Small intestine (tissue), 7 donors: ENCODE measurements at regions not wholly inside any gene's neighbourhood (a gene's known extent, or its start where the extent isn't known, plus 50 kb on each side); places are given as distances from the start of the nearest gene placed in this dataset.

Source experiments
- DNase-seq, 2 donors: peaks; one replicate each; pipeline versions ENCODE4 v3.0.0 to v3.0.0-alpha.2; 2013
- FAIRE-seq: peaks from 2 replicates; lab custom pipeline; 2012; peaks lifted over from hg19 to GRCh38; lab: Jason Lieb, UNC
- H3K27ac ChIP-seq, 3 donors: one replicate each; pipeline ENCODE4 v1.5.1; 2013; ENCODE audit warnings: low read length in 2 of 3, mild to moderate bottlenecking in 2 of 3, control low read depth in 1 of 3, inconsistent platforms in 1 of 3, low read depth in 1 of 3, moderate library complexity in 1 of 3
- H3K27me3 ChIP-seq, 3 donors: one replicate each; pipeline ENCODE4 v1.6.1; 2013; ENCODE audit warnings: low read length in 3 of 3, inconsistent platforms in 1 of 3; ENCODE audit not compliant: control insufficient read depth in 3 of 3, insufficient read depth in 3 of 3
- H3K36me3 ChIP-seq, 3 donors: one replicate each; pipeline ENCODE4 v1.6.1; 2013; ENCODE audit warnings: low read length in 3 of 3, inconsistent platforms in 1 of 3, low read depth in 1 of 3, mild to moderate bottlenecking in 1 of 3, moderate library complexity in 1 of 3; ENCODE audit not compliant: control insufficient read depth in 3 of 3, insufficient read depth in 2 of 3
- H3K4me1 ChIP-seq, 3 donors: one replicate each; pipeline ENCODE4 v1.6.1; 2013; ENCODE audit warnings: low read length in 2 of 3, inconsistent platforms in 1 of 3, low read depth in 1 of 3, mild to moderate bottlenecking in 1 of 3, moderate library complexity in 1 of 3; ENCODE audit not compliant: control insufficient read depth in 3 of 3, insufficient read depth in 2 of 3
- H3K4me3 ChIP-seq, 3 donors: one replicate each; pipeline ENCODE4 v1.5.1; 2013; ENCODE audit warnings: low read length in 3 of 3, control low read depth in 1 of 3, inconsistent platforms in 1 of 3, low read depth in 1 of 3, mild to moderate bottlenecking in 1 of 3, moderate library complexity in 1 of 3
- H3K9me3 ChIP-seq, 2 donors: one replicate each; pipeline ENCODE4 v1.6.1; 2013; ENCODE audit warnings: low read depth in 1 of 2, low read length in 1 of 2; ENCODE audit not compliant: control insufficient read depth in 2 of 2, insufficient read depth in 1 of 2
- WGBS, 3 donors: extraction: QIAGEN DNeasy Blood & Tissue Kit; methylation state at CpG; one replicate each; pipeline ENCODE4 v1.1.7; 2013; 5-methylcytosine and 5-hydroxymethylcytosine counted together
- donor health status: healthy with polysubstance abuse.
- donor health status: control.
- donor health status: control.
- donor health status: Bipolar disorder and iron deficiency.
- donor health status: healthy.

DNA sequence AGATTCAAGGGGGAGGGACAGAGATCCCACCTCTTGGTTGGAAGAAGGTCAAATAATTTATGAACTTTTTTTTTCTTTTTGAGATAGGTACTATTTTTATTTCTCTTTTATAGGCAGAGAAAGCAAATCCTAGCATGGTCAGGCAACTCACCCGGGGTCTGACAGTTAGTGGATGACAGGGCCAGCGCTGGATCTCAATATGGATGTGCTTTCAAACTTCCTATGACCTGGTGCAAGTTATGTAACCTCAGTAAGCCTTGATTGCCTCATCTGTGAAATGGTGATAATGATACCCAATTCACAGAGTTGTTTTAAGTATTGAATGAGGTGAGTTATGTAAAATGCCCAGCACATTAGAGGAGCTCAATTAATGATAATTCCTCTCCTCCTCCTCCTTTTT is 86.8 kb upstream of the MEF2A start:
- no peak overlapping the region for H3K4me3 ChIP-seq
- H3K4me1 ChIP-seq: peaks cover 0 to 7% (median 6%) of the 10 kb centered on the region in 3 donors
- no peak overlapping the region for H3K27ac ChIP-seq
- no peaks in the 10 kb centered on the region for H3K27me3 ChIP-seq
- no peak for DNase-seq
- WGBS, 3 donors: 87 to 94% (median 88%) methylated on average over 2 of the region's 2 CpGs
- no peaks in the 10 kb centered on the region for H3K36me3 ChIP-seq
- H3K9me3 ChIP-seq: no peaks in the 10 kb centered on the region
- FAIRE-seq: no peak

DNA sequence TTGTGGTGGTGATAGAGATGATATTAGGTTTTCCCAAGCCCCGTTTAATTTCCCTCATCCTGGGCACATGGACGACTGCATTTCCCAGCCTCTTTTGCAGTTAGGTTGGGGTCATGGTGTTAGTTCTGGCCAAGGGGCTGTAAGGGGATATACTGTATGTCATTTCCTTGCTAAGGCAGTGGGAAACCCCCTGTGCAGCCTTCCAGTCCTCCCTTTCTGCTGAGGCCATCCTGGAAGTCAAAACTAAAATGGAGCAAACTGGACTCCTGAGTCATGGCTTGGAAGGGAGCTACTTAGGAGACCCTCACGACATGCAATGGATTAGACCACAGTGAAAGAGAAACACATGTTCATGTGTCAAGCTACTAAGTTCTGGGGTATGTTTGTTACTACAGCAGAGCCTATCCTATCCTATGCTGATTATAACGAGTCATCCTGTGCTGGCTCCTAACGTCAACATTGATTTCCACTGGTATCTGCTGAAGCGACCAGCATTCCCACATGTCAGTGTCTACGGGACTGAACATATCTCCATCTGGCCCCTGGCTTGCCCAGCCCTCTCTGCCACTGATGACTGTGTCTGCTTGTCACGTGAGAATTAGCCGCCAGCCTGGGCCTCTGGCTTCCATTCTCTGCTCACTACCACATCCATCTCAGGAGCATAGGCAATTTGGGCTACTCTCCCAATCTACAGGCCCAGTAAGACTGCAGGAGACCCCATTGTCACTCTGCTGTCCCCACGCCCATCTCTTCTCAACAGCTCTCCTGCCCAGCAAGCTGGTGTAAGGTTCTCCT is 85.6 kb upstream of the MEF2A start:
- 89 to 90% (median 90%) methylated on average over 10 of the region's 10 CpGs for WGBS, 3 donors
- Histone ChIP-seq H3K4me3 (no peak overlapping the region), H3K27ac (no peak overlapping the region), H3K27me3 (peaks cover 0 to 3% (median 0%) of the 10 kb centered on the region in 3 donors), H3K9me3 (no peaks in the 10 kb centered on the region), H3K4me1 (peaks cover 0 to 7% (median 6%) of the 10 kb centered on the region in 3 donors), H3K36me3 (no peaks in the 10 kb centered on the region)
- DNase-seq: no peak
- no peak for FAIRE-seq

DNA sequence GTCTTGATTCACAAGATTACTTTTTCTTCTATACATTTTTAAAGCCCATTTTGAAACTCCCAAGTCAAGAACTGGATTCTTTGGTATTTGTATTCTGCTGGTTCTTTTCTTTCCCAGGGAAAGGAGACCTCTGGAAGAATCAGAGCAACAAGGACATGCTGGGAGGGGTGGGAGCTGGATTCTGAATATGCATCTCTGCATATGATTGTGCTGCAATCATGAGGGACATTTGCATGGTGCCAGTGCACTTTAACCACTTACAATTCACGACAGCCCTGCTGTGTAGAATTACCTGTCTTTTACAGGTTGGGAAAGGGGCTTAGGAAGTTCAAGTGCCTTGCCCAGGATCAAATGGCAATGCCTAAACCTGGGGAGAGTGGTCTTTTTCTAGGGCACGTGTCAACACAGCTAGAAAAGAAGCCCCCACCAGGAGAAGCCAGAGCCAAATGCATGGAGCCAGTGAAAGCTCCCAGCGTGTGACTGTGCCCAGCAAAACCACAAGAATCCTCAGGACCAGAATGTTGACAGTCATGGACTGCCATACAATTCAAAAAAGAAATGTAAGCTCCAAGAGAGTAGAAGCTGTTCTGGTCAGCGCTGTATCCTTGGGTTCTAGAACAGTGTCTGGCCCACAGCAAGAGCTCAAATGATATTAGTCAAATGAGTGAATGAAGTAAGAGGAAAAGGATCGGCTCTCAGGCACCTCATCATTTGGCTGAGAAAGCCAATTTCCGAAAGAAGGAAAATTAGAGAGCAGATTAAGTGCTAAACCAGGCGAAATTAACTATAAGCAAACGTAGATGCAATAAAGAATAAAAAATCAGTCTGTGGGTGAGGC is 84.5 kb upstream of the MEF2A start:
- DNase-seq: no peak
- WGBS, 3 donors: 65 to 75% (median 67%) methylated on average over 8 of the region's 8 CpGs
- no peak for FAIRE-seq
- no peak overlapping the region for H3K27ac ChIP-seq
- H3K4me3 ChIP-seq: no peak overlapping the region
- no peaks in the 10 kb centered on the region for H3K9me3 ChIP-seq
- H3K27me3 ChIP-seq: peaks cover 0 to 3% (median 0%) of the 10 kb centered on the region in 3 donors
- H3K4me1 ChIP-seq: peaks cover 0 to 11% (median 0%) of the 10 kb centered on the region in 3 donors
- H3K36me3 ChIP-seq: no peaks in the 10 kb centered on the region

DNA sequence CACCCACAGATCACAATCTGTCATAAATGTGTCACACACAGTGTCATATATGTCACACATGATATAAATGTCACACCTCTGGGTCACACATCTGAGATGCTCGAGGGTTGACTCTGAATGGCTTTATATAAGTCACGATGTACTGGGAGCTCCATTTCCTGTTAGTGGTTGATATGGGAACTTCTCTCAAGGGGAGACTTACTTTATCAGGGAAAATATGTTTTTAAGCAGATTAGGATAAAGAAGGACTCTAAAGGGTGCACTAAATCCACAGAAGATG is 83.9 kb upstream of the MEF2A start:
- H3K27me3 ChIP-seq: peaks cover 0 to 3% (median 0%) of the 10 kb centered on the region in 3 donors
- peaks cover 0 to 7% (median 5%) of the 10 kb centered on the region in 3 donors for H3K4me1 ChIP-seq
- WGBS, 3 donors: 65 to 74% (median 66%) methylated on average over 2 of the region's 2 CpGs
- H3K9me3 ChIP-seq: no peaks in the 10 kb centered on the region
- H3K27ac ChIP-seq: no peak overlapping the region
- no peak overlapping the region for H3K4me3 ChIP-seq
- FAIRE-seq (no peak), DNase-seq (no peak)
- no peaks in the 10 kb centered on the region for H3K36me3 ChIP-seq

DNA sequence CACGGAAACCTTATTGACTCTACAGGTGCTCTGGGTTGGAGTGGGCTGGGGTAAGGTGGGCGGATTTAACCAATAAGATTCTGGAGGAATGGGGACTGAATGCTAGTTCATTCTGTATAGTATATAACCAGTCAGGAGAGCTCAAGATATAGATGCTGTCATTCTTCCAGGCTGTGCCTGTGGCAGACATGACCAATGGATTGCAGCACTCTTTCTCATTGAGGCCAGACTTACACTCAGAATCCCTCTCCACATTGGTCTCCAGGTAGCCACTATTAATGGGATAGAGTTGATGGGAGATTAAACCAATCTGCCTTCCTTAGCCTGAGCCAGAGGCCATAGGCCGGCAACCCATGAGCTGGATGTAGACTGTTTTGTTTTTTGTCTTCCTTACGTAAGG is 82.8 kb upstream of the MEF2A start:
- Histone ChIP-seq H3K4me3 (no peak overlapping the region), H3K9me3 (no peaks in the 10 kb centered on the region), H3K27ac (no peak overlapping the region), H3K4me1 (peaks cover 0 to 11% (median 8%) of the 10 kb centered on the region in 3 donors), H3K36me3 (no peaks in the 10 kb centered on the region), H3K27me3 (peaks cover 0 to 3% (median 0%) of the 10 kb centered on the region in 3 donors)
- FAIRE-seq (no peak), DNase-seq (no peak)
- 85 to 89% (median 87%) methylated on average over 4 of the region's 4 CpGs for WGBS, 3 donors

DNA sequence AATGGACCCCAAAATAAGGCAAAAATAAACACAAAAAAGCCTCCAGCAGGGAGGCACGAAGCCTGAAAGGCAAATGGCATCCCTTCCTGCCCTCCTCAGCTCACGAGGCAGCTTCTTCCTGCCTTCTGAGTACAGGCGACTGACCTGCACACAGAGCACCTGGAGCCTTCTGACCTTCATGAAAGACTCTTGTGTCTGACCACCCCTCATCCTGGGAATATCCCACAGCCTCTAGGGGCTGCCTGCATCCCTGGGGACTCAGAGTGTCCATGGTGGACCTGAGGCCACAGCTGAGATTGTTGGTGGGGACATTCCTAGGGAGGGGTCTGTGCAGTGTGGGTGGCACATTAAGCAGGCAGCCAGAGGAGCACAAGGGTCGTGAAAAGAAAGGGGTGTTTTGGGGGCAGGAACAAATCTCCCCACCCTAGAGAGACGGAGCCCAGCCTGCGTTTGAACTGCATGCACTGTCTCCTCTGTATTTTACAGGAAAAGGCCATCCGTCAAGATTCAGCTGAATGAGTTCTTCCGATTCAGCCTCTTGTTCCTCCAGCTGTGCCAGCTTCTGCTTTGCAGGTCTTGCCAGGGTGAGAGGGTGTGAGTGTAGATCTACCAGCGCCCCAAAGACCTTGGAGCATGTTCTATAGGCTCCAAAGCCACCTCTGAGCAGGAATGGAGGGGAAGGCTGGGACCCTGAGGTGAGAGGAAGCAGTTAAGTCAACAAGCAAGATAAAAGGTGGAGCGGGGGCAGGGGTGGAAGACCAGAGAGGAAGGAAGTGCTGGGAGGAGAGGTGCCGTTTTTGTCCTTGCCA is 80.4 kb upstream of the MEF2A start:
- peaks cover 0 to 11% (median 8%) of the 10 kb centered on the region in 3 donors for H3K4me1 ChIP-seq
- H3K36me3 ChIP-seq: no peaks in the 10 kb centered on the region
- 61 to 65% (median 61%) methylated on average over 11 of the region's 11 CpGs for WGBS, 3 donors
- no peak for FAIRE-seq
- no peak for DNase-seq
- H3K4me3 ChIP-seq: no peak overlapping the region
- H3K27me3 ChIP-seq: peaks cover 0 to 3% (median 0%) of the 10 kb centered on the region in 3 donors
- no peaks in the 10 kb centered on the region for H3K9me3 ChIP-seq
- peak overlapping the region in 1 of 3 donors; percentile 57 for H3K27ac ChIP-seq

DNA sequence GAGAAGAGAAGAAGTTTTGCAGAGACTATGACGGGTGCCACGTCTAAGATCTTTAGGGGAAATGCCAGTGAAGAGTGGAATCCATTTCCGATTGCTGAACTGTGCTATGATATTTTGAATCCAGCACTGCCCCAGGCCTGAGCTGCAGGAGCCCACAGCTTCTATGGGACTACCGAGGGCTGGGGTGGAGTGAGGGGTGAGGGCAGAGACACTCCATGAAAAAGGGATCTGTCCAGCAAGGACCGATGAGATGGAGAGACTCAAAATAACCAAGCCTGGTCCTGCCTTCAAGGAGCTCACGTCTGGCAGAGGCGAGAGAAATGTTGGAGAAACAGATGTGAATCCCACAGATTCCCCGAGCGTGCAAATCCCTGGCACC is 79.8 kb upstream of the MEF2A start:
- Histone ChIP-seq H3K4me3 (peak overlapping the region in 1 of 3 donors; percentile 39), H3K27ac (peak overlapping the region in 1 of 3 donors; percentile 57), H3K9me3 (no peaks in the 10 kb centered on the region), H3K4me1 (peaks cover 0 to 11% (median 8%) of the 10 kb centered on the region in 3 donors), H3K27me3 (peaks cover 0 to 3% (median 0%) of the 10 kb centered on the region in 3 donors), H3K36me3 (no peaks in the 10 kb centered on the region)
- 18 to 32% (median 21%) methylated on average over 9 of the region's 9 CpGs for WGBS, 3 donors
- FAIRE-seq (no peak), DNase-seq (no peak)
